ENCODE measurements at regions not wholly inside any gene's neighbourhood (a gene's known extent, or its start where the extent isn't known, plus 50 kb on each side); places are given as distances from the start of the nearest gene placed in this dataset.

GRCh38 chr12:111193977-111194702 lies 174.8 kb downstream of the PHETA1 start:
- TF ChIP-seq CTCF (IDR thresholded peaks at IDR 0.05; ENCODE audit: low read depth, low read length, missing input control) (no peak), JUND (IDR thresholded peaks at IDR 0.05) (no peak), ATF3 (IDR thresholded peaks at IDR 0.05) (no peak), MAX (IDR thresholded peaks at IDR 0.05) (no peak), ZBTB33 (IDR thresholded peaks at IDR 0.05) (no peak), RAD21 (IDR thresholded peaks at IDR 0.05) (no peak)
